Tibial nerve (tissue), 4 donors: ENCODE measurements at regions not wholly inside any gene's neighbourhood (a gene's known extent, or its start where the extent isn't known, plus 50 kb on each side); places are given as distances from the start of the nearest gene placed in this dataset.

Source experiments
- DNase-seq, 2 donors: peaks; one replicate each; pipeline ENCODE4 v3.0.0-alpha.2; 2019; ENCODE audit warnings: low spot score in 2 of 2
- H3K27ac ChIP-seq, 4 donors: fragments of 200-600 bp; sonication (generic) in 3 of 4; one replicate each; pipeline ENCODE4 v1.5.1; 2017 to 2019; ENCODE audit warnings: mild to moderate bottlenecking in 1 of 4
- H3K27me3 ChIP-seq, 2 donors: fragments of 200-600 bp; sonication (generic) in 1 of 2; one replicate each; pipeline versions ENCODE4 v1.5.1 to v1.6.0; 2017 to 2019
- H3K36me3 ChIP-seq, 3 donors: fragments of 200-600 bp; sonication (generic); one replicate each; pipeline ENCODE4 v1.5.1; 2018 to 2019
- H3K4me1 ChIP-seq, 4 donors: fragments of 200-600 bp; sonication (generic) in 3 of 4; one replicate each; pipeline ENCODE4 v1.5.1; 2017 to 2019
- H3K4me3 ChIP-seq, 4 donors: fragments of 200-600 bp; sonication (generic) in 3 of 4; one replicate each; pipeline ENCODE4 v1.5.1; 2017 to 2019; ENCODE audit warnings: mild to moderate bottlenecking in 1 of 4, moderate library complexity in 1 of 4
- H3K9me3 ChIP-seq, 4 donors: fragments of 200-600 bp; sonication (generic) in 3 of 4; one replicate each; pipeline ENCODE4 v1.5.1; 2017 to 2019
- EP300 ChIP-seq, 2 donors: sonication (generic); formaldehyde crosslinking; IDR thresholded peaks; one replicate each; pipeline ENCODE4 v1.6.1; 2017; ENCODE audit warnings: antibody characterized with exemption in 2 of 2, mild to moderate bottlenecking in 1 of 2
- POLR2A ChIP-seq, 2 donors: fragments of 450-650 bp; IDR thresholded peaks; one replicate each; pipeline ENCODE4 v1.6.1; 2017; ENCODE audit warnings: antibody characterized with exemption in 2 of 2, mild to moderate bottlenecking in 2 of 2, moderate library complexity in 2 of 2
- WGBS, 2 donors: methylation state at CpG; one replicate each; pipeline ENCODE4 v1.1.5; 2018; 5-methylcytosine and 5-hydroxymethylcytosine counted together
- TF ChIP-seq, protein P1 (sequence below), 5 experiments: fragments of 200-600 bp in 3 of 5; fragments of 450-650 bp in 2 of 5; sonication (generic) in 3 of 5; IDR thresholded peaks; one replicate each; pipeline ENCODE4 v1.5.1; 2016 to 2019; ENCODE audit warnings: antibody characterized with exemption in 5 of 5, mild to moderate bottlenecking in 3 of 5, moderate library complexity in 2 of 5

- H3K4me3 ChIP-seq, result no peak overlapping the region
- no peak for TF ChIP-seq POLR2A (IDR thresholded peaks at IDR 0.05)
- TF ChIP-seq, protein P1, sequence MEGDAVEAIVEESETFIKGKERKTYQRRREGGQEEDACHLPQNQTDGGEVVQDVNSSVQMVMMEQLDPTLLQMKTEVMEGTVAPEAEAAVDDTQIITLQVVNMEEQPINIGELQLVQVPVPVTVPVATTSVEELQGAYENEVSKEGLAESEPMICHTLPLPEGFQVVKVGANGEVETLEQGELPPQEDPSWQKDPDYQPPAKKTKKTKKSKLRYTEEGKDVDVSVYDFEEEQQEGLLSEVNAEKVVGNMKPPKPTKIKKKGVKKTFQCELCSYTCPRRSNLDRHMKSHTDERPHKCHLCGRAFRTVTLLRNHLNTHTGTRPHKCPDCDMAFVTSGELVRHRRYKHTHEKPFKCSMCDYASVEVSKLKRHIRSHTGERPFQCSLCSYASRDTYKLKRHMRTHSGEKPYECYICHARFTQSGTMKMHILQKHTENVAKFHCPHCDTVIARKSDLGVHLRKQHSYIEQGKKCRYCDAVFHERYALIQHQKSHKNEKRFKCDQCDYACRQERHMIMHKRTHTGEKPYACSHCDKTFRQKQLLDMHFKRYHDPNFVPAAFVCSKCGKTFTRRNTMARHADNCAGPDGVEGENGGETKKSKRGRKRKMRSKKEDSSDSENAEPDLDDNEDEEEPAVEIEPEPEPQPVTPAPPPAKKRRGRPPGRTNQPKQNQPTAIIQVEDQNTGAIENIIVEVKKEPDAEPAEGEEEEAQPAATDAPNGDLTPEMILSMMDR (IDR thresholded peaks at IDR 0.05), result no peak
- no peak for TF ChIP-seq EP300 (IDR thresholded peaks at IDR 0.05)
- H3K36me3 ChIP-seq, result no peaks in the 10 kb centered on the region
- H3K27me3 ChIP-seq, result no peaks in the 10 kb centered on the region
- 40 to 52% methylated on average over 2 of the region's 2 CpGs for WGBS, 2 donors
- H3K27ac ChIP-seq, result no peak overlapping the region
- no peaks in the 10 kb centered on the region for H3K4me1 ChIP-seq
- DNase-seq, result no peak
- no peaks in the 10 kb centered on the region for H3K9me3 ChIP-seq
Observed at GRCh38 chr5:92409134-92409533, 1026.0 kb upstream of the ARRDC3 start.

DNA sequence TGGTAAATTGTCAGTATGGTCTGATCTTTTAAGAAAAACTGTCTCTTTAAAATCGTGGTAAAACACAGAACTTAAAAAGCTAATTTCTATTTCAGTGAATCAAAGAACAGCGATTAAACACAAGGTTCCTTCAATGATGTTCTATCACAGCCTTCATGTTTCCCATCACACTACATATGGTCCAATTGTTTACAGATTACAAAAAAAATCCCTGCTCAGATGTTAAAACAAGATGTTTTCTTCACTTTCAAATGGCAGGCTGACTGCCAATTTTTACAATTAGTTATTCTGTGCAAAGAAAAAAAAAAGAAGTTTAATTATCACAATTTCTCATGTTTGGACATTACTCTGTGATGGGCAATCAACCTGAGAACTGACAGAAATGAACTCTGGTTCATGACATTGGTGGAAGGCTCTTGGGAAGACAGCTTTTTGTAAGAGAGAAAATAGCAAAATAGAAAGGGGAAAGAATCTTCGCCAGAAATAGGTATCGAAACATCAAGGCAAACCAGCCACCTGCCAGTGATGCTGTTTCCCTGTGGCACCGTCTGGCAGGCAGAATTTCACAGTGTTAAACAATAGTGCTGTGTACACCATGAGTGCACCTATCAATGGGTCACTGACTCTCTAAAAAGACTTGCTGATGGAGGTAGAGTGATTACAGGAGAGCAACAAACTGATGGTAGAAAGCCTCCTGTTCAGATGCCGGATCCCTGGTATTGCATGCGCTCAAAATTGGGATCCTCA is 1020.0 kb upstream of the ARRDC3 start:
- 80 to 91% methylated on average over 7 of the region's 7 CpGs for WGBS, 2 donors
- DNase-seq, result no peak
- Histone ChIP-seq H3K4me1 (no peaks in the 10 kb centered on the region), H3K36me3 (no peaks in the 10 kb centered on the region), H3K27ac (no peak overlapping the region), H3K27me3 (no peaks in the 10 kb centered on the region), H3K4me3 (no peak overlapping the region), H3K9me3 (no peaks in the 10 kb centered on the region)
- TF ChIP-seq, protein P1 (IDR thresholded peaks at IDR 0.05), result no peak
- no peak for TF ChIP-seq POLR2A (IDR thresholded peaks at IDR 0.05)
- TF ChIP-seq EP300 (IDR thresholded peaks at IDR 0.05), result no peak

- Histone ChIP-seq H3K27ac (no peak overlapping the region), H3K27me3 (no peaks in the 10 kb centered on the region), H3K36me3 (no peaks in the 10 kb centered on the region), H3K4me1 (no peaks in the 10 kb centered on the region), H3K9me3 (no peaks in the 10 kb centered on the region), H3K4me3 (no peak overlapping the region)
- DNase-seq, result no peak
- 71 to 85% methylated on average over 2 of the region's 2 CpGs for WGBS, 2 donors
- TF ChIP-seq EP300 (IDR thresholded peaks at IDR 0.05), result no peak
- no peak for TF ChIP-seq POLR2A (IDR thresholded peaks at IDR 0.05)
- TF ChIP-seq, protein P1 (IDR thresholded peaks at IDR 0.05), result no peak
Observed at GRCh38 chr5:92402045-92402444, 1018.9 kb upstream of the ARRDC3 start.

DNA sequence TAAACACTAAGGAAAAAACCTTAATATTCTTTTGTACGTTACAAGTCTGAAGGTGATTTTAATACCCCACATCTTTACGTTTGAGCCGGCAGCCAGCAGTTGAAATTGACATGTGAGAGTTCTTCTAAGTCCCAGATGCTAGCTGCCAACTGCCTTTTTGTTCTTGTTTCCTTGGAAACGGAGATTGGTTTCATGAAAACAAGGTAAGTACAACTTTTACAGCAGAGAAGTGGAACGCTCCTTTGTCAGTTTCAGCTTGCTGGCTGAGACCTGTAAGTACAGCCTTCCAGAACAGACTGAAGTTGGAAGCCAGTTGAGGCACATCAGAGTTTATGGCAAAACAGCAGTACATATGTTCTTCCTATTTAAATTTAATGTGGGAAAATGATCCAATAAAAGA is 1018.4 kb upstream of the ARRDC3 start:
- H3K27me3 ChIP-seq, result no peaks in the 10 kb centered on the region
- no peak overlapping the region for H3K4me3 ChIP-seq
- no peaks in the 10 kb centered on the region for H3K4me1 ChIP-seq
- 59 to 65% methylated on average over 5 of the region's 5 CpGs for WGBS, 2 donors
- TF ChIP-seq EP300 (IDR thresholded peaks at IDR 0.05) (no peak), POLR2A (IDR thresholded peaks at IDR 0.05) (no peak)
- TF ChIP-seq, protein P1 (IDR thresholded peaks at IDR 0.05), result no peak
- H3K27ac ChIP-seq, result no peak overlapping the region
- no peaks in the 10 kb centered on the region for H3K36me3 ChIP-seq
- no peak for DNase-seq
- no peaks in the 10 kb centered on the region for H3K9me3 ChIP-seq

DNA sequence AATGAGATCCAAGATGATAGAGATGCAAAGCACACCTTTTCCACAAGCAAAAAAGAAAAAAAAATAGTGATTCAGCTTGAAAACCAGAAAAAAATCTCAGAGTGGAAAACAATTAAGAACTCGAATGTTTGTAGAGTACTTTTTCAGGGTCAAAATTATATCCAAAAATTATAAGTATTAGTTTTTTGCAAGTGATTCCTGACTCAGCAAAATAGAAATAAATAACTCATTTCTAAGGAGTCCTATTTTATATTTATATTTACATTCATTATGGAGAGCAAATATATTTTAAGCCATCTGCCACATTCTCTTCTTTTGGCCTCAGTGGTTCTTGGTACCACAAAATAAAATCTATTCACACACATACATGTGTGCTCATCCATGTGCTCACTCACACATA is 1011.8 kb upstream of the ARRDC3 start:
- TF ChIP-seq EP300 (IDR thresholded peaks at IDR 0.05), result no peak
- TF ChIP-seq, protein P1 (IDR thresholded peaks at IDR 0.05), result no peak
- TF ChIP-seq POLR2A (IDR thresholded peaks at IDR 0.05), result no peak
- Histone ChIP-seq H3K27ac (no peak overlapping the region), H3K36me3 (no peaks in the 10 kb centered on the region), H3K9me3 (no peaks in the 10 kb centered on the region), H3K4me3 (no peak overlapping the region), H3K27me3 (no peaks in the 10 kb centered on the region), H3K4me1 (no peaks in the 10 kb centered on the region)
- 85 to 88% methylated on average over 1 of the region's 1 CpG for WGBS, 2 donors
- DNase-seq, result no peak
